ENCODE measurements at regions not wholly inside any gene's neighbourhood (a gene's known extent, or its start where the extent isn't known, plus 50 kb on each side); places are given as distances from the start of the nearest gene placed in this dataset.
"Not testable (repeated sequence)": the region's sequence is repeated elsewhere in the genome, so short reads cannot be mapped to it uniquely, and the experiment has no call there.

GRCh38 chr5:106290841-106291240, 1379.9 kb downstream of the EFNA5 start:
- no peak for DNase-seq

- DNase-seq: no peak
These were observed 1381.8 kb downstream of the EFNA5 start for GRCh38 chr5:106288979-106289378.

DNA sequence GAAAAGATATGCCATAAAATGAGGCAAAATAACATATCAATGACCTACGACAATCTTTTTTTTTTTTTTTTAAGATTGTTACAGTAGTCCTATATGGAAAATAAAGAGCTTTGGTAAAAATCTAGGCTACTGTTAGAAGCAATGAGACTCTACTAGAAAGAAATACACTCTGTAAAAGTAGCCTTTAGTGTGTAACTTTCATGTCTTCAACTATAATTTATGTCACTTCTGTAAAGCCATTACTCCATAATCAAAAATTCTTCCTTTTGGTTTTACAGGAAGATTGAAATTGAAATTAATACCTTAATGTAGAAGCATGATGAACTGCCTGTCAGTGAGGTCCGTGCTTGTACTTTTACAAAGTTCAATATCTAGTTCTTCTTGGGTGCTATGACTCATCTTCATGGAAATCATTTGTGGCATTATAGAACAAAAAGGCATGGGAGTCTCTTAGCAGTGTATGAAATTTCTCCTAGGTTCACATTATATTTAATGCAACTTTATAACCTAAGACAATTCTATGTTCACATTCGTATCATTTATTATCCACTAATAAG, 1393.1 kb downstream of the EFNA5 start:
- no peak for DNase-seq

- DNase-seq: no peak
These were observed 1401.4 kb downstream of the EFNA5 start for GRCh38 chr5:106269252-106269843.

GRCh38 chr5:106267256-106267655, 1403.5 kb downstream of the EFNA5 start:
- no peak for DNase-seq

DNA sequence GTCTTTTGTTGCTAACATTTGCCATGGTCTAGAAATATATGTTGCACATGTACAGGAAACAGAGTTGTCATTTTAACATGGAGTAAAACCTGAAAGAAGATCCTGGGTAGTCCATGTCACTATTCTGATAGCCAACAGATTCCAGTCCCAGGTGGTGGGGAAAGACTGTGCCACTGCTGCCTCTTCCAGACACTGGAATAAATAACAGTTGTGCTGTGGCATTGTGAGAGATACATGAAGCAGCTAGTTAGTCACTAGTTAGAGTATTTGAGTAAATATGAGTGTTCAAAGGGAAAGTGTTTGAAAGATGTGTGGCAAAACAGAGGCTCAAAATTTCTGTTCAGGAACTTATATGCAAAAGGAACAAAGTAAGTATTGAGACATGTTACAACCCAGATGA, 1408.3 kb downstream of the EFNA5 start:
- no peak for DNase-seq

- not testable (repeated sequence) for DNase-seq
These were observed 1411.2 kb downstream of the EFNA5 start for GRCh38 chr5:106259431-106260090.

DNA sequence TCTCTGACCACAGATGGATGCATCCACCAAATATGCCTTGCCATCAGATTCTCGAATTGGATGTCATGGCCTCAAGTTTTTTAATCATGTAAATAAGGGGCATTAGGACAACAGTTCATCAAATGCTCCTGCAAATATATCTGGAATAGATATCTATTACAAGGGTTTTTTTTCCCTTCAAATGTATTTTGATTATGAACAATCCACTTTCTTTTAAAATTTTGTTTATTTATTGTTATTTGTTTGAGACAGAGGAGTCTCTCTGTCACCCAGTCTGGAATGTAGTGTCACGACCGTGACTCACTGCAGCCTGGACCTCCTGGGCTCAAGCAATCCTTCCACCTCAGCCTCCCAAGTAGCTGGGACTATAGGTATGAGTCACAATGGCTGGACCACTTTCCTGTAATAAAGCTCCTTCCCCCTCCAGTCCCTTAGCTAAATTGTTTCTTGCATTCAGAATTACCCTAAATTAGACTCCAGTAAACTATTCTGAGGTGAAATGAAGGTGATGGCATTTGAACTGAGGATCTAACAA, 1412.1 kb downstream of the EFNA5 start:
- DNase-seq: no peak

DNA sequence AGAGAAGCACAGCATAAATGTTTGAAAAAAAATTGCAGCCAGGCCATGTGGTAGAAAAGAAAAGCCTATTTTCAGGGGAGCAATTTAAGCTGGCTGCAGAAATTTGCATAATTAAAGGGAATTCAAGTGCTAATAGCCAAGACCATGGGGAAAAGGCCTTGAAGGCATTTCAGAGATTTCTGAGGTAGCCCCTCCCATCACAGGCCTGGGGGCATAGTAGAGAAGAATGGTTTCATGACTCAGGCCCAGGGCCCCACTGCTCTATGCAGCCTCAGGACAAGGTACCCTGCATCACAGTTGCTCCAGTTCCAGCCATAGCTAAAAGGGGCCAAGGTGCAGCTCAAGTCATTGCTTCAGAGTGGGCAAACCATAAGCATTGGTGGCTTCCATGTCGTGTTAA, 1416.0 kb downstream of the EFNA5 start:
- no peak for DNase-seq

- DNase-seq: not testable (repeated sequence)
These were observed 1424.5 kb downstream of the EFNA5 start for GRCh38 chr5:106246044-106246745.

DNA sequence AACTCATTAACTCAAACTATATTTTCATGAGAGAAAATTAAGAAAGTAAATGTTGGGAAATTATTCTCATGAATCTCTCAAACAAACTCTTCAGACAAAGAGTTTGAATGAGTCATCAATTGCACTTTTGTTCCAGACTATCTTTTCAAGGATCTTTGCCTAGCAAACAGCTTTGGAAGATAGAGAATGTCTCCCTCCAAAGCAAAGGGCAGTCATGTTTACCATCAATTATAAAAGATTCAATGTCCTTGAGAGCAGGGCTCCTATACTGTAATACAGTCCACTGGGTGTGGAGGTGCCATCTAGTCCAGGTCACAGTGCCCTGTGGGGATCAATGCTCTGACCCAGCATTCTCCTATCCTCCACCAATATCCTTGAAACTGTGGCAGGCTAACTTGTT, 1429.3 kb downstream of the EFNA5 start:
- DNase-seq: no peak

DNA sequence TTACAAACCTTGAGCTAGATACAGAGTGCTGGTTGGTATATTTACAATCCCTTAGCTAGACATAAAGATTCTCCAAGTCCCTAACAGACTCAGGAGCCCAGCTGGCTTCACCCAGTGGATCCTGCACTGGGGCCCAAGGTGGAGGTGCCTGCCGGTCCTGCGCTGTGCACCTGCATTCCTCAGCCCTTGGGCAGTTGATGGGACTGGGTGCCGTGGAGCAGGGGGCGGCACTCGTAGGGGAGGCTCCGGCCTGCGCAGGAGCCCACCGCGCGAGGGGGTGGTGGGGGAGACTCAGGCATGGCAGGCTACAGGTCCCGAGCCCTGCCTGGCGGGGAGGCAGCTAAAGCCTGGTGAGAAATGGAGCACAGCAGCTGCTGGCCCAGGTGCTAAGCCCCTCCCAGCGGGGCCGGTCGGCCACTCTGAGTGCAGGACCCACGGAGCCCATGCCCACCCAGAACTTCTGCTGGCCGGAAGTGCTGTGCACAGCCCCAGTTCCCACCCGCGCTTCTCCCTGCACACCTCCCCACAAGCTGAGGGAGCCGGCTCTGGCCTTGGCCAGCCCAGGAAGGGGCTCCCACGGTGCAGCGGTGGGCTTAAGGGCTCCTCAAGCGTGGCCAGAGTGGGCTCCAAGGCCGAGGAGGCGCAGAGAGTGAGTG, 1464.7 kb downstream of the EFNA5 start:
- no peak for DNase-seq

GRCh38 chr5:106202035-106202434, 1468.7 kb downstream of the EFNA5 start:
- no peak for DNase-seq

GRCh38 chr5:106200971-106201370, 1469.8 kb downstream of the EFNA5 start:
- no peak for DNase-seq

- DNase-seq: no peak
These were observed 1474.9 kb downstream of the EFNA5 start for GRCh38 chr5:106195679-106196474.

DNA sequence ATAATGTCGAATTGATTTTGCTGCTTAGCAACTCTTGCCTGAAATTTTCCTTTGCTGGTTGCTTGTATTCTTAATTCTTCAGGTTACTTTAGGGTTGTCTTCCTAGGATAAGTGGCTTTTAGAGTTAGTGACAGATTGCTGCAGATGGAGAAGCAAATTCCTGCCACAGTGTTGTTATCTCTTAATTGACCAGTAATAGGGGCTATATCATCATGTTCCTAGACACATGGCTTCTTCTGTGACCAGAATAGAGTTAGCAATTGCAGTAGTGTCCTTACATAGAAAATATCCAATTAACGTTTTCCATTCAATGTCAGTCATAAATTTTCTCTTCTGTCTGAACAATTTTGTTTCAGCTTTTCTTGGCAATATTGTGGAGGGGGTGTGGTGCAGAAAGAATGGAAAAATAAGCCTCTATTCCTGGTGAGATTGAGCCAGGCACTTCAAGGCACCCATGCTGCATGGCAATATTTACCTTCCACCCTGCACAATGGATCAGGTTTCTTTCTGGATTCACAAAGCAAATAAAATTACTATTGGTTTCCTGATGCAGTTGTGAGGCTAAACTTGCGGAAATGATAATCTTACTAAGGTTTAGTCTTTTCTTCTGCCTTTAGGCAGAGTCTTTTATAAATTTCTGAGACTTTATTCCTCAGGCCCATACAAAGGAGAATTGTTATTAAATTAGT, 1481.5 kb downstream of the EFNA5 start:
- no peak for DNase-seq

GRCh38 chr5:106185661-106186081, 1485.1 kb downstream of the EFNA5 start:
- no peak for DNase-seq

DNA sequence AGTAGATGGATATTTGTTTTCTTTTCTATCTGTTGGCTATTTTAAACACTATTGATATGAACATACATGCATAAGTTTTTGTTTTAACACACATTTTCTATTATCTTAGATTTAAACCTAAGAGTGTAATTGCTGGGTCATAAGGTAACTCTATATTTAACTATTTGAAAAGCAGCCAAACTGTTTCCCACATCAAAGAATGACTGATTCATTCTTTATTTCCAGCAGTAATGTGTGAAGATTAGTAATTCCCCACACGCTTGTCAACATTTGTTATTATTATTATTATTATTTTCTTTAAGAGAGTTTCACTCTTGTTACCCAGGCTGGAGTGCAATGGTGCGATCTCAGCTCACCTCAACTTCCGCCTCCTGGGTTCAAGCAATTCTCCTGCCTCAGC, 1495.8 kb downstream of the EFNA5 start:
- DNase-seq: no peak

- DNase-seq: no peak
These were observed 1497.8 kb downstream of the EFNA5 start for GRCh38 chr5:106172681-106173532.

DNA sequence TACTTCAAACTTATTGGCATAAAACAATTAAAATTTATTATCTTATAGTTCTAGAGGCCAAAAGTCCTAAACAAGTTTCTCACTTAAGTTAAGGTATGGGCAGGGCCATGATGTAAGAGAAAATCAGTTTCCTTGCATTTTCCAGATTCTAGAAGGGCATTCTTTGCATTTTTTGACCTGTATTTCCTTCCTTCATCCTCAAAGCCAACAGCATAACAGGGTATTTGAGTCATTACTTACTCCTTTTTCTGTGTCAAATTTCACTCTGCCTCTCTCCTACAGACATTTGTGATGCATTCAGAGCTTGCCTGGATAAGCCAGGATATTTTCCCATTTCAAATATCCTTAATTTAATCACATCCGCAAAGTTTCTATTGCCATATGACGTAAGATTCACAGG, 1499.0 kb downstream of the EFNA5 start:
- no peak for DNase-seq

DNA sequence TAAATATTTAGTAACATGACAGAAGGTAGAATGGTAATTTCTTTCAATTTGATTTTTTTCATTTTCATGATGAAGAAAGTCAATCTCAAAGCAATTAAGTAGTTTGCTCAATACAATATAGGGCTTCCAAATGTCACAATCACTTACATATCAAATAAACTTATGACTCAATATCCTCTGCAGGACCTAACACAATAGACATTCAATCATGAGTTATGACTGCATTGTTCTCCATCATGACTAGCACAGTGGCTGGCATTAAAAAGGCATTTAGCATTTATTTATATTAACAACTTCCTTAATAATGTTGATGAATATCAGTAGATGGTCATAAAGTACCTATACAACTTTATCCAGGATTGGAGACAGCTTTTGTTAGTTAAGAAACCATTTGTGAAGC, 1499.6 kb downstream of the EFNA5 start:
- no peak for DNase-seq
